ENCODE measurements at regions not wholly inside any gene's neighbourhood (a gene's known extent, or its start where the extent isn't known, plus 50 kb on each side); places are given as distances from the start of the nearest gene placed in this dataset.
A peak's percentile ranks its signal among the peaks of the same experiment; 100 is the strongest.
"Not testable (repeated sequence)": the region's sequence is repeated elsewhere in the genome, so short reads cannot be mapped to it uniquely, and the experiment has no call there.

DNA sequence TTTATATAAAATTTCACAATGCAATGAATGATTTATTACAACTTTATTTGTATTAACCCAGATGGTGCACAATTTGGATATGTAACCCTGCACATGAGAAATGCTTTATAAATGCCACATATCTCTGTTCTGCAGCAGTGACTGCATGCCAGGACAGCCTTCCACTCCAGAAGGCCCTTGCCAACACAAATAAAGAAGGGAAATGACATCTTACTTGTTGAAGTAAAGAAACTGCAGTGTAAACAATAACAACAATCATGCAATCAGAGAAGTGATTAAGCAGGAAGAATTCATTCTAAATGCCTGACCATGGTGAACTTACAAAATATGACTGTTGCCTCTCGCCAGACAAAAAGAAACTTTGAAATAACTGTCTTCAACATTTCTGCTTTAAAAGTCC, 129.9 kb upstream of the CHST9 start:
- DNase-seq (ENCODE audit: low spot score in 2 of 2) = no peak
- FAIRE-seq = no peak

DNA sequence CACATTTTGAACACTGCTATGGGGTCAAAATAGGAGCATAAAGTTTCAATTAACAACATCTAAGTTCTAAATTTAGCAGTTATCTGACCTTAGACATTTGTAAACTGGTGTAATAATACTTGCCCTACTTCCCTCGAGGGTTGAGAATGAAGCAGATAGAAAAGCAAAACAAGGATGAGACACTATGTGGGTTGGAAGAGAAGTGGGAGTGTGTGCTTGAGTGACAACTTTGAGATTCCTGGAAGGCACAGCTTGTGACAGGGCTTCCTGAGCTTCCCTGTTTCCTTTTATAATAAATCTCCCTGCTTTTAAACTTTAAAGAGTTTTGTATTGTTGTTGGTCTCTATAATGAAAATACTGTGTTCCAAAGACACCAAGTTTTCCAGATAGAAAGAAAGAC, 128.6 kb upstream of the CHST9 start:
- no peak for FAIRE-seq
- DNase-seq (ENCODE audit: low spot score in 2 of 2) = no peak

DNA sequence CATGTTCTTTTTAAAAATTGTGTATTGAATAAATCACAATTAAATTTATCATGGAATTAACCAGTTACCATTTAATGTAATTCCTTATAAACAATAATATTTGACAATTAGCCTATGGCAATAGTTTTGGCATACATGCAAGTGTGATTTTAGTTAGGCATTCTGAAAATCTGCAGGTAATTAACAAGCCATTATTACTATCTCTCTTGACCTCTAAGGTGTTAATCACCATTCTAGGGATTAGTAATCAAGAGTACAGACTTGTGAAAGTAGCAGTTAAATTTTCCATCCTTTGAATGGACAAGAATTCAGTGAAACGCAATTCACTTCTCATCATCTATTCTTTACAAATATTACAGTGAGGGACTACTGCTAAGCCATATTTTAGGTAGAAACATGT, 127.7 kb upstream of the CHST9 start:
- no peak for FAIRE-seq
- no peak for DNase-seq (ENCODE audit: low spot score in 2 of 2)

DNA sequence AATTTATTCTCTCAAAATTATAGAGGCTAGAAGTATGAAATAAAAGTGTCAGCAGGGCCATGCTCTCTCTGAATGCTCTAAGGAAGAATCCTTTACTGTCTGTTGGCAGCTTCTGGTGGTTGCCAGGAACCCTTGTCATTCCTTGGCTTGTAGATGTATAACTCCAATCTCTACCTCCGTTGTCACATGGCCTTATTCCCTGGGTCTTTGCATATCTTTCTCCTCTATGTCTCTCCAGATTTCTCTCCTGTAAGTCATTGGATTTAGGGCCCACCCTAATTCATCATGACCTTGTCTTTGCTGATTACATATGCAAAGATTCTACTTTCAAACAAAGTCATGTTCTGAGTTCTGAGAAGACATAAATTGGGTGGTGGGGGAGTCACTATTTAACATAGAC, 127.0 kb upstream of the CHST9 start:
- no peak for FAIRE-seq
- DNase-seq (ENCODE audit: low spot score in 2 of 2) = no peak

DNA sequence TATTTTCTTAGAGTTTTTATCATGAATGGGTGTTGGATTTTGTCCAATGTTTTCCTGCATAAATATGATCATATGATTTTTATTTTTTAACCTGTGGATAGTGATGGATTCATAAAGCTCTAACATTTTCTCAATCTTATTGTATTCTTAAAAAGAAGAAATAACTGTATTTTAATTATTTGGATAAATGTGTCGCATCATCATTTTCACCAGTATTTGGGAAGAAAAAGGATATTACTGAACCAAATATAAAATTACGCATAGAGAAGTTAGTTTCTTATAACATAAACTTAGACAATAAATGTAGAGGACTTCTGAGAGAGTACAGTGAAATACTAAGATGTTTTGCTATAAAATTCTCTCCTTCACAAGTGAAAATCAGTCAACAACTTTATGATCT, 126.0 kb upstream of the CHST9 start:
- FAIRE-seq = no peak

DNA sequence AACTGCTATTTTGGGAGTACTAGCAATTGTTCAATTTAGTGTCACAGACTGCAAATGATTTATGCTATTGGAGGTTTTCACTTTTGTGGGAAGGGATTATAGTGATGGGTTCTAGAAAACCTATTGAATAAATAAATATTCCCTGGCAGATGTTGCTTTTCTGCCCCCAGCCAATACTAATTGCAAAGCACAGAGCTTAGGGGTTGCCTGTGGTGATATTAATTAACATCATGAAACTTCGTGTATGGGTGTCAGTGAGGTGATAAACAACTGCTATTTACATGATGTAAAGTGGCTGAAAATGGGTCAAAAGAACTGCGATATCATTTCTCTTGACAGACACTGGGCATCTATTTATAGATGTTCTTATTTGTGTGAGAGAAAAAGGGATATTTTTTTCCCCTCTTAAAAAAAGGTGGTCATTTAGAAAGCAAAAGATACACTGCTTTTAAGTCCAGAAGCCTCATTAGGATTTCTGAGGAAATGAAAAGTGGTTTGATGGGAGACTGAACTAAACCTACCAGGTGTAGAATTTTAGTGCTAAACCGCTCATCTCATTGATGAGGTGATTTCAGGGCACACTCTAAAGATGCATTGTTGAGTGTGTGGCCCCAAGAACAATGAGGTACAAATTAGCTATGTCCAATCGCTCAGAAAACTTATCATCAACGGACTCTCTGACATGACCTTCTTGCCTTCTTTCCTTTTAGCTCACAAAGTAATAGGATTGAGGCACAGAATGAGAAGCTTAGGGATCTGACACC, 116.7 kb upstream of the CHST9 start:
- FAIRE-seq = no peak
- no peak for DNase-seq (ENCODE audit: low spot score in 2 of 2)

More for the DNA sequence above, 126.0 kb upstream of the CHST9 start:
- DNase-seq (ENCODE audit: low spot score in 2 of 2) = no peak

DNA sequence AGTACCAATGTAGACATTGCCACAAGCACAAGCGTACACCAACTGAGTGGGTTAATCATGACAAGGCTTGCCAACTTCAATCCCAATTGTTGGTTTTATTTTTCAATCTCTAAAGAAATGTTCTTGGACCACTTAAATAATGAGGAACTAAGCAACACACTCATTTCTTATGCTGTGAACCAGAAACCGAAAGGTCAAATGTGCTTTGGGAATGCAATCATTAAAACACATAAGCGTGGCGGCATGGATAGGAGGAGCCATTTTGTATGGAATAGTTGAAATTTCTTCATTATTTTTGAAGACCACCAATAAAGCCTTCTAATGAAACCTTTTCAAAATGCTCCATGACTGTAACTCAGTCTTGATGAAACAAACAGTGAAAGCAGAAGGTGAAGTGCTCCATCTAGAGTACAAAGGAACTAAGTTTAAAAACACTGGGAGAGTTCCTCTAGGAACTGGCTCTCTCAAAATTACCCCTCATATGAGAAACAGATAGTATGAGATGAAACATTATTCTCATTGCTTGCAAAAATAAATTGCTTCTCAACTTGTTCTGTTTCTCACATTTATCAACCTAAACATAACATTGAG, 113.2 kb upstream of the CHST9 start:
- FAIRE-seq = no peak
- DNase-seq (ENCODE audit: low spot score in 2 of 2) = no peak

DNA sequence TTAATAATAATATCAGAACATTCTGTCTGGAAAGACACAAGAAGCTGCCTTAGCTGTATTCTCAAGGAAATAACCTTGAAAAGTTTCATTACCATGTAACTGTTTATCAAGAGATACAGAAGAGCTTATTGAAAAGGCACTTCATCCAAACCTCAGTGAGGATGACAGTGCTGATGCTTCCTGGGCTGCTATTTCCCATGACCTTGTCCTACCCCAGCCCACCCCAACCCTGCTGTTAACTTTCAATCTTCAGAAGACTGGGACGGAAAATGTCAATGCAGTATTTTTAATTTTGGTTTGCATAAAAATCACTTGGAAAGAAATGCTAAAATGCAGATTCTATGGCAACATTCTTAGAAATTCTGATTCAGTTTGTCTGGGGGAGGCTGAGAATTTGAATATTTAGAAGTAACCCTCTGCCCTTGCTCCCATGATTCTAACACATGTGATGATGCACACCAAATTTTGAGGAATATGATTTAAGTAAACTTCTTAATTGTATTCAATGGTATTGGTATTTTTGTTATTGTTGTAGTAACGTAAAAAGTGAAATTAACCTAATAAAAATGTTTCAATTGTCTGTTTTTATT, 101.0 kb upstream of the CHST9 start:
- not testable (repeated sequence) for DNase-seq (ENCODE audit: low spot score in 2 of 2)
- peak; percentile 47 for FAIRE-seq

DNA sequence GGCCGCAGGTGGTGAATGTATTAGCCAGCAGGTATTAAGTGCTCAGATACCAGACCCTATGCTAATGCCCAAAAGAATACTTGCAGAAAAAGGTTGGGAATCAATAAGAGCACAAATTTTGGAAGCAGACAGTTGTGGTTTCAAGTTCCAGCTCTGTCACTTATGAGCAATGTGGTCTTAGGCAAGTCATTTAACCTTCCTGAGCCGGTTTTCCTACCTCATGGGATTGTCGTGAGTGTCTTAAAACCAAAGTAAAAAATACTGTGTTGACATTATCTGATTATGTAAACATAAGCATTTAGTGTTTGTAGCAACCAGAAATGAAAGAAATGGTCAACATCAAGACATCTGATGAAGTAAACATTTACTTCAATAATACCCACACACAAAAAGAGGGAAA, 93.0 kb upstream of the CHST9 start:
- DNase-seq (ENCODE audit: low spot score in 2 of 2) = no peak
- no peak for FAIRE-seq

DNA sequence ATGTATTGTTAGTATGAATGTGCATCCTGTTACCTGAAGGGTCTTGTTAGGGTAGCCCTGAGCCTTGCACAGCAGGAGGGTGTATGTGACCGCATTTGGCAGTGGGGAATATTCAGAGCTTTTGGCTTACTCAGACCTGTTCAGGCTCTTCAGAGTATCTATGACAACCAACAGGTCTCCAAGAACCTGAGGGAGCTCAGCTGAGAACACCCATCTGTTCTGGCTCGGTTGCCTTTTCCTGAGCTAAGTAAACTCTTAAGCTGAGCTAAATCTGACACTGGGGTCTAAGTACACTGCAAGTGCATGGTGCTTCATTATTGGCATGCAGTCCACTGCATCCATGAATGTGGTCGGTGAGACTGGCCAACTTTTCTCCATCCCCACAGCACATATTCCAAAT, 92.4 kb upstream of the CHST9 start:
- DNase-seq (ENCODE audit: low spot score in 2 of 2) (no peak), FAIRE-seq (no peak)

DNA sequence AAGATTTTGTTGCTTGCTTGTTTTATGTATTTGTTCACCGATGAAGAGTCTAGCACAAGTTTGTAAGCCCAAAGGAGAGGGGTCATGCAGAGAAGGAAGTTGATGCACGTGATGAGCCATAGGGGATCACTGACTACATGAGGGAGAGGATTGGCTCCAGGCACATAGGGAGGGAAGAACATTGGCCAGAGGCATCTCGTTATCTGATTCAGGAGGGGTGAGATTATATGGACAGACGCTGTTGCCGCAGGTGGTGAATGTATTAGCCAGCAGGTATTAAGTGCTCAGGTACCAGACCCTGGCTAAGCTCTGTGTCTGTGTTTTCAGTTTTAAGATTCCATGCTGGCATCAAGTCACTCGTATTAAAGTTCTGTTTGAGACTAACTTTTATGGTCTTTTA, 91.8 kb upstream of the CHST9 start:
- no peak for FAIRE-seq
- DNase-seq (ENCODE audit: low spot score in 2 of 2) = no peak

DNA sequence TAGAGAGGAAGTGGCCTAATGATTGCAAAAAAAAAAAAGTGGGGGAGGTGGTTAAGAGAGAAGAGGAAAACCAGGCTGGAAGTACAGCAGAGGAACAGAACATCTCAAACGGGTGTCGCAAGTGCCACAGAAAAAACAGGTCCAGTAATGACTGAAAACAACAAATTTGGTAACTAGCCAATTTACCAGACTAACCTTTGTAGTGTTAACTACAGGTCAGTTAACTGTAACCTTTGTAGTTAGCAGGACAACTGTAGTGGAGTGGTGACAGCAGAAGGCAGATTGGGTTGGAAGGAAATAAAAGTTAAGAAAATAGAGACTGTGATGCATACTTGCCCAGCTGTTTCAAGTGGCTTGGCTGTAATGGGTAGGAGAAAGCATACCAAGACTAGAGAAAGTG, 91.4 kb upstream of the CHST9 start:
- DNase-seq (ENCODE audit: low spot score in 2 of 2) (no peak), FAIRE-seq (no peak)

DNA sequence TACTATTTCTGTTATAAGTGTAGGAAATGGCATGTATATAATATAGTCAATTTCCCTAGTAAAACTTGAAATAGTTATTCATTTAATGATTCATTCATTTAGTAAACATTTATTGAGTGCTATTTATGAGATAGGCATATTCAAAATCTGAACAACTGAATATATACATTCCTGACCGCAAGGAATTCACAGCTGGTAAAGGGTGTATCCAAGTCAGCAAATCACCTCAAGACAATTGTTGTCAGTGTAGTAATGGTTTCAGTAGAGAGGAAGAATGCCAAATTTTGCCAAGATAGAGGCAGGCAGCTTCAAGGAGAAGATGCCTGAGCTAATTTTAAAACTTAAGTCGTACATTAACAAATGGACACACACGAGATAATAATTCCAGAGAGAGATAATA, 89.8 kb upstream of the CHST9 start:
- no peak for DNase-seq (ENCODE audit: low spot score in 2 of 2)

DNA sequence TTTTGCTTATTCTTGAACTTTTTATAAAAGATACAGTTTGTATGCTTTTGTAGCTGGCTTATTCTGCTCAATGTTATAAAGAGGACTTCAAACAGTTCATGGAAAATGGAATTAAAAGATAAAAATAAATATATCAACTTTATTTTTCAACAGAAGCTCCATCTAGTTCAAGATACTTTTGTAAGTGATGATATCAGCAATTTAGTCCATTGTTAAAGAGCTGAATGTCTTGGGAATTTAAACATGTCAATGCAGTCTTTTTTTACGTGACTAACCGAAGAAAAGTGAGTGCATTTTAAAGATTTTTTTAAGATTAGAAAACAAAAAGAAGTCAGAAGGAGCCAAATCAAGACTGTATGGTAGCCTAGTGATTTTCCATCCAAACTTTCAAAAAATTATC, 85.4 kb upstream of the CHST9 start:
- DNase-seq (ENCODE audit: low spot score in 2 of 2) (no peak), FAIRE-seq (no peak)

More for the DNA sequence above, 89.8 kb upstream of the CHST9 start:
- no peak for FAIRE-seq

DNA sequence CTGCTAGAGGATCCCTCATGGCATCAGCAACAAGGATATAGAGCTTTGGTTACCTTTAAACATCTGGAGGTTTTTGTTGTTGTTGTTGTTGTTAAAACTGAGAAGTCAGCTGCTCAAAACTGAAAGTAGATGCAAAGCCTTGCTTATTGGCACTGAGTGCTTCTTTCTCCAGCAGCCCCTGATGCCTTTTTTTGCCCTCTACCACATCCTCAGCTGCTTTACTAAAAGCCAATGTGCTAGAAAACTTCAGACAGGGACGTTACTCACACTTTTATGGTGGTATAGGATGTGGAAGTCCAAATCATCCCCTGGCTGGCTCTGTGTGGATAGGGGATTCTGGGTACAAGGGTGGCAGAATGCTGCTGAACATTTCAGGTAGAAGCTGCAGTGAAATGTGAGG, 78.3 kb upstream of the CHST9 start:
- no peak for DNase-seq (ENCODE audit: low spot score in 2 of 2)
- FAIRE-seq = no peak

DNA sequence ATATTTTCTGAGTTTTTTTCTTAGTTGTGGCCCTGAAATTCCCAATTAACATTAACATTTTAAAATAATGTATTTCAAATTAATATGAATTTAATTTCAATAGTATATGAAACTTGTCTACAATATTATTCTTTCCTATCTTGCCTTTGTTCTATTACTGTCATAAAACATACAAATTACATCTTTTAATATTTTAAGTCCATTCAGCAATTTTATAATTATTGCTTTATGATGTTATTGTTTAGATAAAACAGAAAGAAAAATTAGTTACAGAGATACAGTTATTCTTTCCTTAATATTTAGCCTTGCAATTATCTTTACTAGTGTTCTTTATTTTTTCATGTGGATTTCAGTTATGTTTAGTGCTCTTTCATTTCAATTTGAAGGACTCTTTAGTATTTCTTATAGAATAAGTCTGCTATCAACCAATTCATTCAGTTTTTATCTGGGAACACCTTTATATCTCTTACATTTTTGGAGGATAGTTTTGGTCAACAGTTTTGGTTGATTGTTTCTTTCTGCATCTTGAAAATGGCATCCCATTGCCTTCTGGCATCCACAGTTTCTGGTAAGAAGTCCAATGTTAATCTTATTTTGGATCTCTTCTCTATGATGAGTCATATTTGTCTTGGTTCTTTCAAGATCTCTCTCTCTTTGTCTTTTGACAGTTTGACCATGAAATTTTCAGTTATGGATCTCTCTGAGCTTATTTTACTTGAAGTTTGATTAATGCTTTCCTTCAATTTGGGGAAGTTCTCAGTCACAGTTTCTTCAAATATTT, 76.9 kb upstream of the CHST9 start:
- DNase-seq (ENCODE audit: low spot score in 2 of 2) (no peak), FAIRE-seq (peak; percentile 31)

DNA sequence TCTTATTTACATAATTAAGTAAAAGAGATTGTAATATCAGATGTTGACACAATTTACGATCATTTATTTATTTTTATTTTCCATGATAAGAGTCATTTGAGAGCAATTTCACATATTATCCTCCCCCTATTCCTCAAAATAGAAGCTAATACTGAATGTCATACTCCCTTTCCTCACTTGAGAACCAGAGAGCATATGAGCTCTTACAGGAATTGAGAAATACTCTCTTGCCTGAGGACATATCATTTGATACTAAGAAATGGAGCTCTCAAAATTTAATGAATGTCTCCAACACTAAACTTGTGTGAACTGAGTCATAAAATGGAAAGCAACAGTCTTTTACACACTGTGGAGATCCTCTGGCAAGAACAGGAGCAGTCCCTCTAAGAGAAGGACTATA, 68.5 kb upstream of the CHST9 start:
- DNase-seq (ENCODE audit: low spot score in 2 of 2) (no peak), FAIRE-seq (no peak)

DNA sequence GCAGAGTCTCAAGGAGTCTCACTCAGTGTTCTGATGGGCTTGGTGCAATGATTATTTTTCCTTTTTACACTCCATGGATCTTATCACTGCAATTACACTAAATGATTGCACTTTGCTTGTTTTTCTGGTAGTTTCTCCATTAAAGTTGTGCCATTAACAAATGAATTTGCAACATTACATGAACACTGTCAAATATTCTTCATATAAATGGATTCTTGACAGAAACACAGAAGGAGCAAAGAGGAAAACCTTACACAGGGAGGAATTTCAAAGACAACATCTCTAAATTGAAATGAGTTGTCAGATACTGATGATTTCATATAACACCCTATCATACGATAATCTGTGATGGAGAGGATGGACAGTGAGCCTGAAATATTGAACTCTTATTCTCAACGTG, 65.4 kb upstream of the CHST9 start:
- no peak for FAIRE-seq
- DNase-seq (ENCODE audit: low spot score in 2 of 2) = no peak

DNA sequence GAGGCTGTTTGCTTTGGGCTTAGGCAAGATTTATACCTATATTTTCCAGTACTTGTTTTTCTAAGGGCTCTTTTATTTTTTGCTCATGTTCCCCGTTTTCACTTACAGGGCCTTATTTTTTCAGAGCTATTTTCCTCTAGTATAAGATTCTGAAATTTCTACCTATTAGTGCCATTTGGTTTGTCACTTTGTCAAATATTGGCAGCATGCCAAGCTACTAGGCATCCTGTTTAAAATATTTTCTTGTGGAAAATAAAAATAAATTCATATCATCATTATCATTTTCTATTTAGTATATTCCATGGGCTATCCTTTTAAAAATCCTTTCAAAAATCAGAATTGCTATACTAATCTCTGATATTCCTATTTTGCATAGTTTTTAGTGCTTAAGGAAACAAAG, 64.8 kb upstream of the CHST9 start:
- no peak for DNase-seq (ENCODE audit: low spot score in 2 of 2)

DNA sequence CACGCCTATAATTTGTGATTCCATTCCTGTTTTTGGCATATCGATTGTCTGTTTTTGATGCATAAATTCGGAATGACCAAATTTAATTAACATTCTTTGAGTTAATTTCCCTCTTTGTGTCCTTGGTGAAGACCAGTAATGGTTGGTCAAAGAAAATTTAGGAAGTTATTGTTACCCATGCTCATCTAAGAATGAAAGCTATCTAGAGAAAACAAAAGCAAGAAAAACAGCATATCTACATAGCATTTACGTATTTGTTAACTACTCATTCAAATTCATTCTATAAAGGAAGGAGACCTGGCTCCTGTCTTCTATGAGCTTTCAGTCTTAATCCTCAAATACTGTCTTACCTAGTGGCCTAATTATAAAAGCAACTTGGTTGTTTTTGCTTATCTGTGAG, 59.2 kb upstream of the CHST9 start:
- DNase-seq (ENCODE audit: low spot score in 2 of 2) (no peak), FAIRE-seq (no peak)

More for the DNA sequence above, 64.8 kb upstream of the CHST9 start:
- FAIRE-seq = no peak

DNA sequence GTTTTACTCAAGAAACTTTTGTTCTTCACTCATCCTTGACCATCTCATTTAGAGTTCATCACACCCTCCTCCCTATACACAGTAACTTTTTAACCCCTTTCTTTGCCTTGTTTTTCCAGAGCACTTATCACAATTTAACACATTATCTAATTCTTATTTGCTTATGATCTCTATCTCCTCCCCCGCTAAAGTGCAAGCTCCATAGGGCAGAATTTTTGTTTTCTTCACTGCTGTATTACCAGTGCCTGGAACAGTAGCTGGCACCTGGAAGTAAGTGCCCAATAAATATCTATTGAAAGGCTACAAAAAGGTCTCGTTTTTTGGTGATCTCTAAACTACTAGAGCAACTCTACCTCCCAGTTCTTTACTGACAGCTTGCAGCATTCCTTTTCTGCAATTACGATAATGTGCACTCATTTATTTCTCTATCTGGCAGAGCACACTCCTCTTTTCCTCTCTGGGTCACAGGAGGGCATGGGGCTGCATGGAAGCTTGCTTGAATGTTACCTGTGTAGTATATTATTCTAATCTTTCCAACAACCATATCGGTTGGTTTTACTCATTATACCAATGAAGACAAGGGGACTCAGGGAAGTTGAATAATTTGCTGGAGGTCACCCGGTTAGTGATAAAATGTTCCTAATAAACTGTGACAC, 57.4 kb upstream of the CHST9 start:
- no peak for DNase-seq (ENCODE audit: low spot score in 2 of 2)
- no peak for FAIRE-seq
